SK-N-SH treated with all-trans-retinoic acid at 6 μM for 48 hours (cell line): ENCODE measurements at regions not wholly inside any gene's neighbourhood (a gene's known extent, or its start where the extent isn't known, plus 50 kb on each side); places are given as distances from the start of the nearest gene placed in this dataset.

Source experiments
- ATAC-seq: fragments of 200-7000 bp; cut with Tn5 transposase; 3 replicates; pipeline ENCODE4 v1.9.1; 2020; ENCODE audit warnings: mild to moderate bottlenecking, moderate library complexity
- ARNTL ChIP-seq: fragments of 450-650 bp; formaldehyde crosslinking; IDR thresholded peaks from 2 replicates; pipeline ENCODE4 v1.5.0; 2020; ENCODE audit warnings: low read depth, mild to moderate bottlenecking, moderate library complexity, borderline replicate concordance
- BACH2 ChIP-seq: fragments of 250-450 bp; sonication (Bioruptor Pico); IDR thresholded peaks from 2 replicates; pipeline ENCODE4 v1.9.0; 2021; ENCODE audit warnings: mild to moderate bottlenecking, borderline replicate concordance
- CREB5 ChIP-seq: fragments of 250-450 bp; sonication (Bioruptor Pico); IDR thresholded peaks from 2 replicates; pipeline ENCODE4 v1.5.1; 2020; ENCODE audit warnings: low read depth, mild to moderate bottlenecking, moderate library complexity
- CSDC2 ChIP-seq: fragments of 250-450 bp; sonication (Bioruptor Pico); IDR thresholded peaks from 2 replicates; pipeline ENCODE4 v1.5.0; 2020; ENCODE audit warnings: mild to moderate bottlenecking, moderate library complexity
- CSRNP3 ChIP-seq: fragments of 250-450 bp; sonication (Bioruptor Pico); IDR thresholded peaks from 2 replicates; pipeline ENCODE4 v1.5.1; 2021; ENCODE audit warnings: mild to moderate bottlenecking, moderate library complexity
- ESRRG ChIP-seq: fragments of 250-450 bp; sonication (Bioruptor Pico); IDR thresholded peaks from 2 replicates; pipeline ENCODE4 v1.6.1; 2021; ENCODE audit warnings: mild to moderate bottlenecking
- GLIS3 ChIP-seq: fragments of 250-450 bp; sonication (Bioruptor Pico); IDR thresholded peaks from 2 replicates; pipeline ENCODE4 v1.5.0; 2020; ENCODE audit warnings: mild to moderate bottlenecking, moderate library complexity
- ISL1 ChIP-seq: fragments of 250-450 bp; sonication (Bioruptor Pico); IDR thresholded peaks from 2 replicates; pipeline ENCODE4 v2.1.2; 2022; ENCODE audit warnings: mild to moderate bottlenecking, moderate library complexity
- OSR1 ChIP-seq: fragments of 250-450 bp; sonication (Bioruptor Pico); IDR thresholded peaks from 2 replicates; pipeline ENCODE4 v1.8.0; 2022; ENCODE audit warnings: moderate library complexity, mild to moderate bottlenecking, inconsistent platforms
- PATZ1 ChIP-seq: fragments of 250-450 bp; sonication (Bioruptor Pico); IDR thresholded peaks from 2 replicates; pipeline ENCODE4 v1.8.0; 2020; ENCODE audit warnings: mild to moderate bottlenecking, moderate library complexity, borderline replicate concordance
- PPARA ChIP-seq: fragments of 250-450 bp; sonication (Bioruptor Pico); IDR thresholded peaks from 2 replicates; pipeline ENCODE4 v1.5.0; 2020; ENCODE audit warnings: mild to moderate bottlenecking, borderline replicate concordance
- RARB ChIP-seq: fragments of 250-450 bp; sonication (Bioruptor Pico); IDR thresholded peaks from 2 replicates; pipeline ENCODE4 v1.8.0; 2021; ENCODE audit warnings: mild to moderate bottlenecking, moderate library complexity
- ZFP3 ChIP-seq: fragments of 250-450 bp; sonication (Bioruptor Pico); IDR thresholded peaks from 2 replicates; pipeline ENCODE4 v1.5.0; 2020; ENCODE audit warnings: mild to moderate bottlenecking, moderate library complexity
- ZFP30 ChIP-seq: fragments of 450-650 bp; formaldehyde crosslinking; IDR thresholded peaks from 2 replicates; pipeline ENCODE4 v1.5.0; 2022; ENCODE audit warnings: mild to moderate bottlenecking, moderate library complexity
- ZNF70 ChIP-seq: fragments of 450-650 bp; formaldehyde crosslinking; IDR thresholded peaks from 2 replicates; pipeline ENCODE4 v1.5.0; 2020; ENCODE audit warnings: mild to moderate bottlenecking, moderate library complexity
- ZNF8 ChIP-seq: fragments of 450-650 bp; formaldehyde crosslinking; IDR thresholded peaks from 2 replicates; pipeline ENCODE4 v1.5.0; 2020; ENCODE audit warnings: mild to moderate bottlenecking, moderate library complexity
- TF ChIP-seq, protein P1 (sequence below): fragments of 250-450 bp; sonication (Bioruptor Pico); IDR thresholded peaks from 2 replicates; pipeline ENCODE4 v1.5.0; 2020; ENCODE audit warnings: mild to moderate bottlenecking, moderate library complexity
- TF ChIP-seq, protein P2 (sequence below): fragments of 250-450 bp; sonication (Bioruptor Pico); IDR thresholded peaks from 2 replicates; pipeline ENCODE4 v1.8.0; 2021; ENCODE audit warnings: low read depth, mild to moderate bottlenecking, moderate library complexity, borderline replicate concordance

- ATAC-seq: no peak
- TF ChIP-seq RARB (CRISPR knock-in tag) (no peak), CREB5 (CRISPR knock-in tag) (no peak), ZFP30 (CRISPR knock-in tag) (no peak), CSRNP3 (CRISPR knock-in tag) (no peak), PPARA (CRISPR knock-in tag) (no peak), ZNF8 (CRISPR knock-in tag) (no peak), GLIS3 (CRISPR knock-in tag) (no peak), OSR1 (CRISPR knock-in tag) (no peak), ARNTL (CRISPR knock-in tag) (no peak)
- TF ChIP-seq, protein P1, sequence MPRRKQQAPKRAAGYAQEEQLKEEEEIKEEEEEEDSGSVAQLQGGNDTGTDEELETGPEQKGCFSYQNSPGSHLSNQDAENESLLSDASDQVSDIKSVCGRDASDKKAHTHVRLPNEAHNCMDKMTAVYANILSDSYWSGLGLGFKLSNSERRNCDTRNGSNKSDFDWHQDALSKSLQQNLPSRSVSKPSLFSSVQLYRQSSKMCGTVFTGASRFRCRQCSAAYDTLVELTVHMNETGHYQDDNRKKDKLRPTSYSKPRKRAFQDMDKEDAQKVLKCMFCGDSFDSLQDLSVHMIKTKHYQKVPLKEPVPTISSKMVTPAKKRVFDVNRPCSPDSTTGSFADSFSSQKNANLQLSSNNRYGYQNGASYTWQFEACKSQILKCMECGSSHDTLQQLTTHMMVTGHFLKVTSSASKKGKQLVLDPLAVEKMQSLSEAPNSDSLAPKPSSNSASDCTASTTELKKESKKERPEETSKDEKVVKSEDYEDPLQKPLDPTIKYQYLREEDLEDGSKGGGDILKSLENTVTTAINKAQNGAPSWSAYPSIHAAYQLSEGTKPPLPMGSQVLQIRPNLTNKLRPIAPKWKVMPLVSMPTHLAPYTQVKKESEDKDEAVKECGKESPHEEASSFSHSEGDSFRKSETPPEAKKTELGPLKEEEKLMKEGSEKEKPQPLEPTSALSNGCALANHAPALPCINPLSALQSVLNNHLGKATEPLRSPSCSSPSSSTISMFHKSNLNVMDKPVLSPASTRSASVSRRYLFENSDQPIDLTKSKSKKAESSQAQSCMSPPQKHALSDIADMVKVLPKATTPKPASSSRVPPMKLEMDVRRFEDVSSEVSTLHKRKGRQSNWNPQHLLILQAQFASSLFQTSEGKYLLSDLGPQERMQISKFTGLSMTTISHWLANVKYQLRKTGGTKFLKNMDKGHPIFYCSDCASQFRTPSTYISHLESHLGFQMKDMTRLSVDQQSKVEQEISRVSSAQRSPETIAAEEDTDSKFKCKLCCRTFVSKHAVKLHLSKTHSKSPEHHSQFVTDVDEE: no peak
These were observed 468.3 kb upstream of the GYPC start for GRCh38 chr2:126187668-126188067.

GRCh38 chr2:126189527-126189926, 466.4 kb upstream of the GYPC start:
- TF ChIP-seq ISL1 (CRISPR knock-in tag): no peak
- TF ChIP-seq, protein P2, sequence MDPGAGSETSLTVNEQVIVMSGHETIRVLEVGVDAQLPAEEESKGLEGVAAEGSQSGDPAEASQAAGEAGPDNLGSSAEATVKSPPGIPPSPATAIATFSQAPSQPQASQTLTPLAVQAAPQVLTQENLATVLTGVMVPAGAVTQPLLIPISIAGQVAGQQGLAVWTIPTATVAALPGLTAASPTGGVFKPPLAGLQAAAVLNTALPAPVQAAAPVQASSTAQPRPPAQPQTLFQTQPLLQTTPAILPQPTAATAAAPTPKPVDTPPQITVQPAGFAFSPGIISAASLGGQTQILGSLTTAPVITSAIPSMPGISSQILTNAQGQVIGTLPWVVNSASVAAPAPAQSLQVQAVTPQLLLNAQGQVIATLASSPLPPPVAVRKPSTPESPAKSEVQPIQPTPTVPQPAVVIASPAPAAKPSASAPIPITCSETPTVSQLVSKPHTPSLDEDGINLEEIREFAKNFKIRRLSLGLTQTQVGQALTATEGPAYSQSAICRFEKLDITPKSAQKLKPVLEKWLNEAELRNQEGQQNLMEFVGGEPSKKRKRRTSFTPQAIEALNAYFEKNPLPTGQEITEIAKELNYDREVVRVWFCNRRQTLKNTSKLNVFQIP (CRISPR knock-in tag): no peak
- TF ChIP-seq ZFP30 (CRISPR knock-in tag): no peak
- no peak for TF ChIP-seq ZNF70 (CRISPR knock-in tag)
- TF ChIP-seq CSDC2 (CRISPR knock-in tag): no peak
- TF ChIP-seq OSR1 (CRISPR knock-in tag): no peak
- TF ChIP-seq ARNTL (CRISPR knock-in tag): no peak
- no peak for TF ChIP-seq BACH2 (CRISPR knock-in tag)
- no peak for TF ChIP-seq ZFP3 (CRISPR knock-in tag)
- TF ChIP-seq, protein P1: no peak
- no peak for TF ChIP-seq GLIS3 (CRISPR knock-in tag)
- no peak for TF ChIP-seq PATZ1 (CRISPR knock-in tag)
- TF ChIP-seq RARB (CRISPR knock-in tag): no peak
- TF ChIP-seq ESRRG (CRISPR knock-in tag): no peak
- ATAC-seq: no peak
